EL (cell line): ENCODE measurements at regions not wholly inside any gene's neighbourhood (a gene's known extent, or its start where the extent isn't known, plus 50 kb on each side); places are given as distances from the start of the nearest gene placed in this dataset.
"Not testable (repeated sequence)": the region's sequence is repeated elsewhere in the genome, so short reads cannot be mapped to it uniquely, and the experiment has no call there.

ENCODE experiments used
- DNase-seq: peaks from one replicate; pipeline ENCODE4 v3.0.0-alpha.2; 2016

DNA sequence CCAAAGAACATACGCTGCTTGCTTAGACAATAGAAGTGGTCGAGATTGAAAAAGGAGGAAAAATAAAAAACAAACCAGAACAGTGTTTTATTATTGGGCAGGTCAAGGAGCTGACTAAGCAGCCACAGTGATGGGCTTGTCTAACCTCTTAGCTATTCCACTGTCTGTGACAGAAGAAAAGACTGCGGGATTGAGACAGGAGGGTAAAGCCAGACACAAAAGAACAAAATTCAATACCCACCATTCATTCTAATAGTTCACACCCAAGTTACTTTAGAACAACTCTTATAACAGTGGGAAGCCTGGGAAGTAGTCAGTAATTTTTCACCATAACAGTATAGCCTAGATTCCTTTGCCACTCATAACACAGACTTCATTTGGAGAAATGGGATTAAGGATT is 435.4 kb downstream of the MFSD1 start:
- no peak for DNase-seq

DNA sequence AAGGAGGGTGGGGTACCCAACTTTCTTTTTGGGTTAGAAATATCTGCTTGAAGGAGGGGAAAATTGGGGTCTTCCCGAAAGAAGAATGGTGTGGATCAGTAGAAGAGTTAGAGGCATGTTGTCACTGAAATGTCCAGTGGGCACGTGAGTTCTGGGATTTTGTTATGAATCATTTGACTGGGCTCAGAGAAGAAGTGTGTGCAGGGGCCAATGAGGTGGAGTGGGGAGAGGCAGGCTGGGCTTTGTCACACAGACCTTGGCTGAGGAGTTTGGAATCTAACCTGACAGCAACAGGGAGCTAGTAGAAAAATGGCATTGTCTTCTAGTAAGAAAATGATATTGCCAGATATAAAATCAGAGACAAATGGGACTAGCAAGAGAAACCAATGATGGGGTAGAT is 436.8 kb downstream of the MFSD1 start:
- DNase-seq: no peak

DNA sequence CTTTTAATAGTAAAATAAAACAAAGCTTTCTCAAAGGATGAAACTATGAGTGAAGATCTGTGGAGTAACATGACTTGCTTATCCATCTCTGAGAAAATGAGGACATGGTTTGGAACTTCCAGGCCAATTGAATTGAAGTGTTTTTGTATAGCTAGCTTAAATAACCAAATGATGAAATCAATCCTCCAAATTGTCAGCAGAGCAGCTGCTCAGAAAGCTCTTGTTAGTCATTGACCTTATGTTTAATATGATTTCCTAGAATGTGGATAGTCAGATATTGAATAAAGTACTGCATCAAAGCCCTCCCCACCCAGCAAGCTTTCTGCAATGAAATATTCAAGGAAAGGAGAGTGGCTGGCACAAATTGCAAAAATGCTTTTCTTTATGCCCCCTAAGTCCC is 437.2 kb downstream of the MFSD1 start:
- no peak for DNase-seq

DNA sequence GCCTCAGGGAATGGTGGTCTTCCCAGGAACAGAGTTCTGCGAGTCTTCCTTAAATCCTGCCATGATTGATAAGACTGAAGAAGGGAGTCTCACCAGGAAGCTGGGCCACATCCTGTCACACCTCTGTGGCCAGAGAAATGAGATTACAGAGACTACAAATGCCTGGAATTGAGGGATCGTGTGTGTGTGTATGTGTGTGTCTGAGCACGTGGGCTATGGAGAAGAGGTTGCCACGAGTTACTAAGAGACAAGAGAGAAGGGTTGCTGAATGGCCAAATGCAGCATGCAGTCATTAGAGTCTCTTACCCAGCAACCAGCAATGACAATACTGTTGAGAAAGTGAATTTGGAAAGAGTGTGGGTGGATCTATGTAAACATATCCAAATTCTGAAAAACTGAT is 443.1 kb downstream of the MFSD1 start:
- DNase-seq: no peak

DNA sequence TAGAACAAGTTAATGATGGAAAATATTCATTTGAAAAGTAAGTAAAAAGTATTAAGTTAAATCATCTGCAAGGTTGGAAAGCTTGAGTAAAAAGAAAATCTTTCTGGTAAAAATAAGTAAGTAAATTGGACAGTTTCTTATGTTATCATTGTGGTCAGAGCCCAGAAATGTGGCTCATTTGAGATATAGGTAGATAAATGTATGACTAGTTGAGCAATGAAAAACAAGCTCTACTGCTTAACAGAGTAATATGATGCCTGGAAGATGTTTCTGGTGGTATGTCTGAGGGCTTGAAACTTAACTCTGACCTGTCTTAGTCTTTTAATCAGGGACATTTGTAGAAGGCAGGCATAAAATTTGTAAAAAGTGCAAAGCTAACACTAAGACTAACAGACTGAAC is 444.0 kb downstream of the MFSD1 start:
- DNase-seq: no peak

DNA sequence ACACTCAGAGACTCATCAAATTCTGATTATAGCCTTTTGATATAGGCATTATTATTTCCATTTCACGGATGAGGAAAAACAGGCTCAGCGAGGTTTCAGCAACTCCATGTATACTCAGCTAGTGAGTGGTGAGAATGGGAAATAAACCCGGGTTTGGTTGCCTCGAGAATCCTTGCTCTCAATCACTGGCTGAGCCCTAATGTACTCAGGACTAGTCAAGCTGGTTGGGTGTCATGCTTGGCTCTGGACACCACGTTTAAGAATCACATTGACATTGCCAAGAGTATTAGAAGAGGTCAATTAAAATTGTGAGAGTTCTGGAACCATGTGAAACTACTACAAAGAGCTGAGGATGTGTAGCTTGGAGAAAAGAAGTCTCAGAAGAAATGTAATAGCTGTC is 444.5 kb downstream of the MFSD1 start:
- no peak for DNase-seq

DNA sequence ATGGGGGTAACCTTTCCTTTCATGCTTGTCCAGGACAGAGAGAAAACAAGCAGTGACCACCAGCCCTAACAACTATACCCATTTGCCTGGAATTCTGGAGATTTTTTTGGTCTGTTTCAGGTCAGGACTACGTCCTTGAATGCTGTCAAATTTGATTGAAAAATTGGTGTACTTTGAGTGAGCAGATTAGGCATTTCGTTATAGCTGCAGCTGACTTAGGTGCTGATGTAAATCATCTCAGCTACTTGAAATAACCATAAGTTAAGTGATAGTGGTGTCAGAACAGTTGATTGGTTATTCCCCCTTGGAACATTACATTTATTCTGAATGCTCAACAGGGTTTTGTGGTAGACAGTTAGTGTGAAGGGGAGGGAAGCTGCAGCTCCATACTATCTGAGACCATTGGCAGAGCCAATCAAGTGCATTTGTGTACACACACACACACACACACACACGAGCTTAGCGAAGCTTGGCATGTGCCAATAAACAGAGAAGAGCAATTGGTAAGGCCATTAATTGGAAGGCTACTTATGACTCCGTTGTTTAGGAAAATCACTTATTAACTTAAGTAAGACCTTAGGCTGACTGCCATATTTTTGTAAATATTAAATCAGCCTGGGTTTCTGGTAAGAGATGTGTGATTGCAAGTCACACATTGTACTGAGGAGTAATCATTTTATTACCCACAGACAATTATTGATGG is 447.8 kb downstream of the MFSD1 start:
- no peak for DNase-seq

DNA sequence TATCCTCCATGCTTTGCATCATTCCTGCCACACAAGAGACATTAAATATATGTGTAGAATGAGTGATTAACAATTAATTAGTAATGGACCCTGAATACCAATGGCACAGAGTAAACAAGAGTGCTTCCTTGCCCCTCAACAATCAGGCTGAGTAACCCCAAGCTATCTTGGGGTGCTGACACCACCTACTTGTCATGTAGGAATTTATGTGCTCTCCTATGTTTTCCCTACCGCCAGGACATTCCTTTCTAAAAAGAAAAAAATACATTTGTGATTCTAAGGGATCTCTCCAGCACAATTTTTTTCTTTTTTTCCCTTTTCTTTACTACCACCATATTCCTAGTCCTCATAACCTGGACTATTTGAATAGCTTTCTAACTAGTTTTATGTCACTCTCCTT is 449.1 kb downstream of the MFSD1 start:
- peak; percentile 25 for DNase-seq

DNA sequence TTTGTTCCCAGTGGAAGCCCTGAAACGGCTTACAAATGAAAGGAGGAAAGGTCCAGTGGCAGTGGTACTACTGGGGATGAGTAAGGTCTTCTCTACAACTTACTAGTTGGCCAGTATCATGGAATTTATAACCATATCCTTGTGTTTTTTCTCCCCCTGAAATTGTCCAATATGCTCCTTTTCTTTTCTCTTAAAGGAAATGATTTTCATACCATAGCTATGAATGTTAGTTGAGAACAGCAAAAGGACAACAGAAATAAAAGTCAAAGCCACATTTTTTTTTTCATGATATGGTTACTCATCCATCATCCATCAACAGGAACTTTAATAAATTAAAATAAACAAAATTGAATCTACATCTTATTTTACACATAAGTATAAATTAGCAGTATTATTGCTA is 450.4 kb downstream of the MFSD1 start:
- peak; percentile 80 for DNase-seq

DNA sequence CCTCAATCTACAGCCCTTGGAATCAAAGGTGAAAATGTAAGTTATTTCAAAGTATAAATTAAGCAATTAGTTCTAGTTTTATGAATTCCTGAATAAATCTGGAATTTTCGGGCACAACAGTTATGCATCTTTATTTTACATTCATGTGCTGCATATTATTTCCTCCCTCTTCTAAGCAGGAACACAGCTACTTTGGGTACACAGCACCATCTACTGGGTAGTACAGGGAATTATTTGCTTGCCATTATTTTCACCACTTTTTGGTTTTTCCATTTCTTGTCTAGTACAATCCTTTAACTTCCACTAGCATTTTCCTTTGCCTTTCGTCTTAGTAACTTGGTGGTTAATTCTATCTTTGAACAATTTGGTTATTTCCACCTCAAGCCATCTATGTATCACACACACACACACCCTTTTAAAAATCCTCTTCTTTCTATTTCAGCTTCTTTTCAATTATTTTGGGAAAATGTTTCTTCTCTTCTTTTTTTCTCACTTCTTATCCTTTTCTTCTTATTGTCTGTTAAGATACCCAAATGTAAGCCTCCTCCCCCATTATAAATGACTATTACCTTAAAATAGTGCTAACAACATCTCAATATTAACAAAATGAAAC is 451.0 kb downstream of the MFSD1 start:
- peak; percentile 69 for DNase-seq

DNA sequence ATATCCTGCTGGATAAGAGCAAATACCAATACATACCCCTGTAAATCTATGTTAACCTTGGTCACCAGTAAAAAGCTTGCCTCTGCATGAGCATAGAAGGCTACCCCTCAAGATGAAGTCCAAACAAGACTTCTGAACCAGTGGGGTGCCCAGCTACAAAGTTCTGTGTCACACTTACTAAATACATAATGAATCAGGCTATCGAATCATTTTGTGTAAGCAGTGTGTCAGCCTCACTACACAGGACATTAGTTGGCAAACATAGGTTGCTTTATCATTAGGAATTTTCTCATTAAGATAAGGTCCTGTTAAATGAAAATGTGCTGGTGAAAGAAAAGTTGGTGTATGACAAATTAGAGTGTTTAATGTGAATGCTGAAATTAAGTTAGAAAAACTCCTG is 452.0 kb downstream of the MFSD1 start:
- DNase-seq: no peak

DNA sequence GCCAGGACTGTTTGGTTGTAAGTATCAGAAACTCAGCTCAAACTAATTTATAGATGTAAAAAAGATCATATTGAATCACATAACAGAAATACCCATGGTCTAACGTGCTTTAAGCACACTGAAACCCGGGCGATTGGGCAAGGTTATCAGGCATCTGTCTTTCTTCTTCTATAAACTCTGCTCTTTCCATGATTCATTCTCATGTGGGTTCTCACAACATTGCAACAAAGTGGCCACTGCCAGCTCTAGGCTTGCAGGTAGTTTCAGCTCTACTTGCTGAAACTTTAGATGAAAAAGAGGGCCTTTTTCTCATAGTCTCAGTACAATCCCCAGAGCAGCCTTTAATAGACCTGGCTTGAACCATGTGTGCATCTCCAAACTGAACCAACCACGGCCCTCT is 456.1 kb downstream of the MFSD1 start:
- DNase-seq: no peak

DNA sequence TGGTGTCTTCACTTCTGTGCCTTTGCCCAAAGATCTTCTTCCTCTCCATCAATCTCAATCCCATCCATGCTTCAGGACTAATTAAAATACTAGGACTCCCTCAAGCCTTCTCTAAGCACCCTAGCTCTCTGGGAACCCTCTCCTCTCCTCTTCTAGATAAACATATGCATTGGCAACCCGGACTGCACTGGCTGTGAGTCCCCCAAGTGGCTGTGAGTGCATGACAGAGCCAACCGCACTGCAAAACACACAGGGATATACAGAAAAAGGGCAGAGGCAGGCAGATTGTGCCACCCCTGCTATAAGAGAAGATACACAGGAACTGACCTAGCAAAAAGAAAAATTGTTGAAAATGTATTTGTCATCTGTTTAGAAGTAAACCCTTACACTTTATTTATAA is 457.1 kb downstream of the MFSD1 start:
- no peak for DNase-seq

DNA sequence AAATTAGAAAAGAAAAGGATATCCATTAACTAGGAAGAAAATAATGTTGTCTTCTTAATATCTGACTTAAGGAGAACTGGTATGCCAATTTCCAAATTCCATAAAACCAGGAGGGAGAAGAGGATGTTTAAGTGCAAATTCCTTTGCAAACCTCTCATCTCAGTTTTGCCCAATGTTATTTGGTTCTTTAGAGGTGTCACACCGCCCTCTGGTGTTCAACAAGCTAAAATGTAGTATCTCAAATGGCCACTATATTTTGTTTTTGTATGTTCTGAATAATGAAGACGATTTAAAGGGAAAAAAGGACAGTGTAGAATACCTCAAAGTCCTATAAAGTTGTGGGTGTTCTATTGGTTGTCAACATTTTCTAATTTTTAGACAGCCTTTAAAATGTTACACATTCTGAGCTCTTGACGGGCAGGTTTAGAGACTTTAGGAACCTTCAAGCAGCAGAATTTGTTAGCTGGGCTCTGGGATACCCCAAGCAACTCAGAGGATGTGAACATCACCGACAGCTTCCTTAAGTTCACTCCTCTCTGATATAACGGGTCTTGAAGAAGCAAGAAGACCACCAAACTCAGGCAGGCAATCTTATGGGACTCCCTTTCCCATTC is 458.3 kb downstream of the MFSD1 start:
- peak; percentile 80 for DNase-seq

DNA sequence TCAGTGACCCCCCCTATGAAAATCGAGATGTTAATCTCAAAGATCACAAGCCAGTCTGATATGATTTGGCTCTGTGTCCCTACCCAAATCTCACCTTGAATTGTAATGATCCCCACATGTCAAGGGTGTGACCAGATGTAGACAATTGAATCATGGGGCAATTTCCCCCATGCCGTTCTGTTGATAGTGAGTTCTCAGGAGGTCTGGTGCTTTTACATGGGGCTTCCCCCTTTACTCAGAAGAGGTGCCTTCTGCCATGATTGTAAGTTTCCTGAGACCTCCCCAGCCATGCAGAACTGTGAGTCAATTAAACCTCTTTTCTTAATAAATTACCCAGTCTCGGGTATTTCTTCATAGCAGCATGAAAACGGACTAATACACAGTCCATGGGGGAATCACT is 459.5 kb downstream of the MFSD1 start:
- DNase-seq: not testable (repeated sequence)

DNA sequence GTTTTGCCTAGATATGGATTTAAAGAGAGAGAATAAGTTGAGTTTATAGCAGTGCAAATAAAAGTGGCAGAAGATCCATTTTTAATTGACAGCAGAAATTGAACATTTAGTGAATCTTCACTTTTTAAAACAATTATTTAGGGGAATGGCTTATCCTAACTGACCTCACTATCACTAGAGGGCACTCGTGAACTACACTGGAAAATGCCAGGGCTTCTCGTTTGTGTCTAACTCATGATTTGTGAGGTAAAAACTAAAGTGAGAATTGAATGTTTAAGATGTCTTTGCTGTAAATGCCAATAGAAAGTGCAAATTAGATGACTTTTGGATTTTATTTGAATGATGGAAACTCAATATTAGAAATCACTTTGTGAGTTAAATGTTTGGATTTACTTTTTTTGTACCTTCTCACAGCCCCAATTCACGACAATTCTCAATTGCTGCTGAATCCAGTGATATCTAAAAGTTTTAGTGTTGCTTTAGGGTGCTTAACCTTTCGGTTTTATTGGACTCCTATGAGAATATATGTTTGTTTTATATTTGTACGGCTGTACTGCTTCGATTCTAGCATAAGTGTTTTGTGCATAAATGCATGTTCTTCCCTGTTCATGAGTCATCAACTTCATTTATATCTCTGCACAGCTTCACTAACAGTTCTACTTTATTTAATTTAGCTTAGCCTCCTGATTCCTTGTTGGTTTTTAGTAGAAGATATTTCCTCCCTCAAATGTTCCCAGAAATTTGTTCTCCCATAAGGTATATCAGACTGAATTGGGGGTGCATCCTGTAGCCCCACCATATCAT is 462.1 kb downstream of the MFSD1 start:
- peak; percentile 68 for DNase-seq

DNA sequence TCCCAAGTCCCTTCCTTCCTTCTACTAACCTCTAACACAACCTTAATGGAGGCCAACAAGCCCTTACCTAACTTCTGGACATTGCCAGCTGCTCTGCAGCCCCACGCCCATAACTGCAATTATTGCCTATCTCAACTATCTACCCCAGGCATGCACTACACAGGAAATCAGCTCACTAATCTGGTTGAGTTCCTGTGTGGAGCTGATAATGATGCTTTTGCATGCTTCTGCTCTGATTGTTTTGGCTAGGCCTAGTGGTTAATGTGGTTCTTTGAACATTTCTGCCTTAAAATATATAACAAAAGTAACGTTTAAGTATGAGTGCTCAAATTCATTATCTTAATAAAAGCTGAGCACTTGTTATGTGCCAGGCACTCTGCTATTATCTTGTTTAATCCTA is 463.9 kb downstream of the MFSD1 start:
- peak; percentile 17 for DNase-seq

DNA sequence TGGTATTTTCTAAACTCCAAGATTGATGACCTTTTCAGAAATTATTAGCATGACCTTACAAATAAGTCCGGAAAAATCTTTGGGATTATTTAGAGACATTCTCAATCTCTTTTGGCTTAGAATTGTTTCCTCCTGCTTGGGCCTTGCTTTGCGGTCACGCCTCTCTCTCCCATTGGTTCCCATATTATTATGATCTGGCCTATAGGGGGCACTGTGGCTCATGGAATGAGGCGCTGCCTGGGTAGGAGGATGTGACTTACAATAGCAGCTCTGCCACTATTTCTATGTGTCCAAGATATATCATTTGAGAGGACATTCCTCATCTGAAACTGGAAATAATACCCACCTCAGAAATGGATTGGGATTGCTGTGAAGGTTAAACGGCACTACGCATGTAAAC is 464.9 kb downstream of the MFSD1 start:
- peak; percentile 51 for DNase-seq

DNA sequence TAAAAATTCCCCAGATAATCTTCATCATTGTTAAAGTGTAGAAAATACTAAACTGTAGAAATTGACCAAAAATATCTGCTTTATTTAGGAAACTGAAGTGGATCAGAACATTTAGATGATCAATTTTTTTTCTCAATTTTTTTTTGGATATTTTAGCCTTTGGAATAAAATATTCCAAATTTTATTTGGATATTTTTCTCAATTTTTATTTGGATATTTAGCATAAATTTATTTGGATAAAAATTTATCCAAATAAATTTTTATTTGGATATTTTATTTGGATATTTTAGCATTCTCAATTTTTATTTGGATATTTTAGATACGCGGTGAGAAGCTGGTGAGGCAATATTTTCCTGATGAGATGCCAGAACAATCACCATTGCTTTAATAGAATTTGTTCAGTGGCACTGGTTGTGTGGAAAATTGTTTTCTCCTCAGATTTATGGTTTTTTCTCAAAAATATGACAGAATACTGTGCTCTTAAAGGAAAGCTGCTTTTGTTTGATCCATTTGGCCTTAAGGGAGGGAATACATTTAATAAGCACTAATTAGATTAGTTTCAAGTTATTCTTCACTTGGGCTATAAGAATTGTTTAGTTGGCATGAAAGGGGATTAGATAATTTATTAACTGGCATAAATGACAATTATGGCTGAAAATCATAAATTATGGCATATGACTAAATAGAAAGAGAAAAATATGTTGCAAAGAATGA is 470.1 kb downstream of the MFSD1 start:
- DNase-seq: no peak

DNA sequence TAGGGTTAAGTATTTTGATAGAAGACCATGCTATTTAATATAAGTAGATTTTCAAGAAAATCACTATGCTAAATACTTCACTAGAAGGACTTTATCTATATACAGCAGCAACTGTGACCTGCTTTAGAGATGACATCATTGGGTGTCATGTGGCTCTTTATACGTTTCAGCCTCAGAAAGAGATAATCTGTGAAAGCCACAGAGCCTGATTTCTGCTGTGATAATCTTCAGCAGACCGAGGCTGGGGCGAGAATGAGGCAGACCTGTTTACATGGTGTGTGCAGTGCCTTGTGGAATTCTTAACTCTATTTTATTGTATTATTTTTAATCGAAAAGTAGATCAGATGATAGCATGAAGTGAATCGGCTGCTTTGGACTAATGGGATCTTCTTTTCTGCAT is 471.2 kb downstream of the MFSD1 start:
- no peak for DNase-seq

DNA sequence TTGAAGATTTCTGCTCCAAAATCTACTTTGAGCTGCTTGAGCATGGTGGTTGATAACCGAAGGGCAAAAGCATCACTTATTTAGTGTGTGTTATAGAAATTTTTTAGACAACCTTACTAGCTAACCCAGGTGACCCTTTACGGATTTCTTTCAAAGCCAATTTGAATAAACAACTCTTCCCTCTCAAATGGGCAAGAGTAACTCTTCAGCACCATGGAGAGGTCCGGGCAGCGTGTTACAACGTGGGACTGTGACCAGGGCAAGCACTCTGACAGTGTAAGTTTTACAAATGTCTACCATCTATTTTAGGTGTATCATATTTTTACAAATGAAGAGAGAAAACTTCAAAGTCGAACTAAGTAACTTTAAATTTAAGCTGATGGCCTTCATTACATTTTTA is 471.8 kb downstream of the MFSD1 start:
- DNase-seq: peak; percentile 49

DNA sequence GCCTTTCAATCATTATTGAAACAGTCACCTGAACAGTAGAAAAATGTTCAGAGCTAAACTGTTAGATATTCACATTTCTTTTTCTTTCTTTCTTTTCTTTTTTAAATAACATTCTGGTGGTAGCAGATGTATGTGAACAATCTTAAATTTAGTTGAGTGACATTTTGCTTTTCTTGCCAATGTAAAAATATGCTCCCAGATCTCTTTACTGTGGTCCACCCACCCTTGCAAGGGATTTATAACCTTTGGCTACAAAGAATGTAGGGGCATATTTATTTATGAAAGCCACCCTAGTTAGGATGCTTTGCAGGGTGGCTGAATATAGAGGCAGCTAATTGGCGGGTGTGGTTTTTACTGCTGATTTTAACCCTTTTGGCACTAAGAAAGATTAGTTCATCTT is 473.9 kb downstream of the MFSD1 start:
- DNase-seq: no peak

DNA sequence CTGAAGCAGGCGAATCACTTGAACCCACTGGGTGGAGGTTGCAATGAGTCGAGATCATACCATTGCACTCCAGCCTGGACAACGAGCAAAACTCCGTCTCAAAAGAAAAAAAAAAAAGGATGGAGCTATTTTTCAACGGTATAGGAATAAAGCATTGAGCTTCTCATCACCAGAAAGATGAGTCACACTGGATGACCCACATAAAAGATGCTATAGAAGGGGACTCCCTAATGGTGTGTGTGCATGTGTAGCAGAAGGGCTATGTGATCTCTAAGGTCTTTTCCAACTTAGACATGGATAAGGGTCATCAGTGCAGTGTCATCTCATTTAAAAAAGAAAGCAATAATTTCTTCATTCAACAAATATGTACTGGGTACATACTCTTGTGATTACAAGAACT is 476.0 kb downstream of the MFSD1 start:
- DNase-seq: peak; percentile 20
